ENCODE measurements at regions not wholly inside any gene's neighbourhood (a gene's known extent, or its start where the extent isn't known, plus 50 kb on each side); places are given as distances from the start of the nearest gene placed in this dataset.

DNA sequence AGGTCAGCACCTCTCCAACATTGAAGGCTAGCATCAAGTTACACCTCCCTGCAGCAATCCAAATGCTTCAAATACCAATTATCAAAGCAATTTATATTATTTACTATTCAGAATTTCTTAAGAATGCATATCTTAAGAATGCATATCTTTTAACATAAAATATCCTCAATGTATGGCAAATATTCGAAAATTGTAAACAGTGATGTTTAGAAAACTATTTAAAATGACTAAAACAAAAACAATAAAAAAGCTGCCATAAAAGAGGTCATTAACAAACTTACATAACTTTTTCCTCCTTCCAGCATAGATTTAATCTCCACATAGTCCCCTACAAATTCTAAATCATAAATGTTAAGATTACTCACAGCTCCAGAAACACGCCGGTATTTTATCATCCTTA is 85.1 kb upstream of the SOX6 start:
- H3K27ac ChIP-seq, result no peak overlapping the region
- H3K27me3 ChIP-seq (replicated peaks in 1 of 7), result no peaks in the 10 kb centered on the region
- H3K9me3 ChIP-seq, result no peaks in the 10 kb centered on the region
- no peak for DNase-seq
- H3K4me3 ChIP-seq, result no peak overlapping the region
- H3K36me3 ChIP-seq, result no peaks in the 10 kb centered on the region
- H3K4me1 ChIP-seq, result no peaks in the 10 kb centered on the region
- TF ChIP-seq POLR2A (IDR thresholded peaks at IDR 0.05) (no peak), CTCF (IDR thresholded peaks at IDR 0.05 in 8 of 11, conservative IDR thresholded peaks at IDR 0.05 in 3 of 11) (no peak), POLR2AphosphoS5 (IDR thresholded peaks at IDR 0.05) (no peak)
- intact Hi-C loops (cut with DNase I; ENCODE audit: low total_unique reads), result no loop called here
- WGBS, 5 donors, result 83 to 91% (median 90%) methylated on average over 3 of the region's 3 CpGs

- no peak for DNase-seq
- Histone ChIP-seq H3K36me3 (no peaks in the 10 kb centered on the region), H3K4me3 (no peak overlapping the region), H3K27me3 (replicated peaks in 1 of 7) (no peaks in the 10 kb centered on the region), H3K9me3 (no peaks in the 10 kb centered on the region), H3K27ac (no peak overlapping the region), H3K4me1 (no peaks in the 10 kb centered on the region)
- intact Hi-C loops (cut with DNase I; ENCODE audit: low total_unique reads), result no loop called here
- WGBS, 5 donors, result 82 to 93% (median 89%) methylated on average over 5 of the region's 5 CpGs
- TF ChIP-seq POLR2A (IDR thresholded peaks at IDR 0.05) (no peak), POLR2AphosphoS5 (IDR thresholded peaks at IDR 0.05) (no peak), CTCF (IDR thresholded peaks at IDR 0.05 in 8 of 11, conservative IDR thresholded peaks at IDR 0.05 in 3 of 11) (no peak)
Measured at GRCh38 chr11:16440136-16440535, 83.8 kb upstream of the SOX6 start.

GRCh38 chr11:16434036-16434435 is 77.7 kb upstream of the SOX6 start:
- Histone ChIP-seq H3K36me3 (no peaks in the 10 kb centered on the region), H3K4me1 (no peaks in the 10 kb centered on the region), H3K27me3 (replicated peaks in 1 of 7) (no peaks in the 10 kb centered on the region), H3K9me3 (peaks cover 0 to 21% (median 13%) of the 10 kb centered on the region in 8 donors), H3K27ac (no peak overlapping the region), H3K4me3 (no peak overlapping the region)
- no peak for DNase-seq
- WGBS, 5 donors, result 14 to 50% (median 45%) methylated on average over 2 of the region's 2 CpGs
- intact Hi-C loops (cut with DNase I; ENCODE audit: low total_unique reads), result no loop called here
- TF ChIP-seq POLR2AphosphoS5 (IDR thresholded peaks at IDR 0.05) (no peak), CTCF (IDR thresholded peaks at IDR 0.05 in 8 of 11, conservative IDR thresholded peaks at IDR 0.05 in 3 of 11) (no peak), POLR2A (IDR thresholded peaks at IDR 0.05) (no peak)

DNA sequence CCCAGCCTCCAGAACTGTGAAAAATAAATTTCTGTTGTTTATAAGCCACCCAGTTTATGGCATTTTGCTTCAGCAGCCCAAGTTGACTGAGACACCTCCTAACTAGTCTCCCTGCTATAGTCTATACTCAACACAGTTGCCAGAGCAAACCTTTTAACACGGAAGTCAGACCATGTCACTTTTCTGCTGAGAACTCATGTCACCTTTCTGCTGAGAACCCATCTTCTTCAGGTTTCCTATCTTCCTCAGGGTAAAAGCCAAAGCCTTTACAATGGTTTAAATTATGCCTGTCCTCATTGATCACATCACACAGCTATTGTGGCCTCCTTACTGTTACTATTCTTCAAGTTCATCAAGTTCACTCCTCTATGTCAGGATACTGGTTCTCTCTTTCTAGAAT is 74.3 kb upstream of the SOX6 start:
- DNase-seq, result no peak
- WGBS, 5 donors, result 86 to 100% (median 89%) methylated on average over 1 of the region's 1 CpG
- Histone ChIP-seq H3K4me1 (no peaks in the 10 kb centered on the region), H3K27ac (no peak overlapping the region), H3K4me3 (no peak overlapping the region), H3K36me3 (no peaks in the 10 kb centered on the region), H3K9me3 (peaks cover 0 to 40% (median 28%) of the 10 kb centered on the region in 8 donors), H3K27me3 (replicated peaks in 1 of 7) (no peaks in the 10 kb centered on the region)
- intact Hi-C loops (cut with DNase I; ENCODE audit: low total_unique reads), result no loop called here
- TF ChIP-seq POLR2AphosphoS5 (IDR thresholded peaks at IDR 0.05), result no peak
- no peak for TF ChIP-seq POLR2A (IDR thresholded peaks at IDR 0.05)
- no peak for TF ChIP-seq CTCF (IDR thresholded peaks at IDR 0.05 in 8 of 11, conservative IDR thresholded peaks at IDR 0.05 in 3 of 11)

Measured in spleen (tissue), 11 donors.